Astrocyte of the spinal cord (primary cell): ENCODE measurements at regions not wholly inside any gene's neighbourhood (a gene's known extent, or its start where the extent isn't known, plus 50 kb on each side); places are given as distances from the start of the nearest gene placed in this dataset.

Experiments used
- DNase-seq: peaks from one replicate; pipeline ENCODE4 v3.0.0; 2011; ENCODE audit warnings: low read depth, low spot score
- H3K4me3 ChIP-seq: 2 replicates; pipeline ENCODE4 v1.5.1; 2011; ENCODE audit warnings: low read depth, mild to moderate bottlenecking, low read length, moderate library complexity
- in situ Hi-C: cut with HindIII; loops from 2 replicates; pipeline ENCODE4 v1.10.0; 2017; ENCODE audit warnings: low sequenced_read_pairs
- TF ChIP-seq, protein P1 (sequence below): IDR thresholded peaks from 2 replicates; pipeline ENCODE4 v1.5.1; 2012; ENCODE audit warnings: low read depth, mild to moderate bottlenecking, low read length, inconsistent platforms

DNA sequence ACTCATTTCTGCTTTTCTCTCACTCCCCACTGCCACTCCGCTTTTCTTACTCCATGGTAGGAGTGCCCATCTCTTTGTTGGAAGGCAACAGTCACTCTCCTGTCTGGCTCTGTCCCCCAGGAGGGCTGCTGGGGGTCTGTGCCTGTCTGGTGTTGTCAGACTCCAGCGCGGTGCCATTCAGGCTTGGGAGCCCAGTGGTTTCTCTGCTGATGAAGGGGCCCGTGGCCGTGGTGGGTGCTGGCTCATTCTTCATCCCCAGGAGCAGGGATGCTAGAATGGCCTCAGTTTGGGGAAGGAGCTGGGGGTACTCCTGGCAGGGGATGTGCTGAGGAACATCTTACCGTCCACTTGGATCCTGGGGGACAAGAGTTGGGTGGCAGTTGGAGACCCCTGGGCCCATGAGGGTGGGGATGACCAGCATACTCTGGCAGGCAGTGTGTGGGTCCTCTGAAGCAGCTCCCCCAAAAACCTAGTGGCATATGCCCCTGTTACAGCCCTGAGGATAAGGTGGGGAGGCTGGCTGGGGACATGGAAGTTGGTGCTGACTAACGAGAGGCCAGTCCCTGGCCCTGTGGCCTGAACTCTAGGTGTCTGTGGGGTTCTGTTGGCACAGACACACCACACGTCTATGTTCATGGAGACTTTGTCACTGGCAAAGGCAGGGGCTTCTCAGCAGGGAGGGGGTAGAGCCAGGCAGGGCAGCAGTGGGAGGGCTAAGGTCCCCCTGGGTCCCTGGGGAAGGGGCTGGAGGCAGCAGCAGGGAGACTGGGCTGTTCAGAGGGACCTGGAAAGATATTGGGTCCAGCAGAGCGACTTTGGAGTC is 102.8 kb upstream of the RET start:
- no peak overlapping the region for H3K4me3 ChIP-seq
- no peak for DNase-seq
- TF ChIP-seq, protein P1, sequence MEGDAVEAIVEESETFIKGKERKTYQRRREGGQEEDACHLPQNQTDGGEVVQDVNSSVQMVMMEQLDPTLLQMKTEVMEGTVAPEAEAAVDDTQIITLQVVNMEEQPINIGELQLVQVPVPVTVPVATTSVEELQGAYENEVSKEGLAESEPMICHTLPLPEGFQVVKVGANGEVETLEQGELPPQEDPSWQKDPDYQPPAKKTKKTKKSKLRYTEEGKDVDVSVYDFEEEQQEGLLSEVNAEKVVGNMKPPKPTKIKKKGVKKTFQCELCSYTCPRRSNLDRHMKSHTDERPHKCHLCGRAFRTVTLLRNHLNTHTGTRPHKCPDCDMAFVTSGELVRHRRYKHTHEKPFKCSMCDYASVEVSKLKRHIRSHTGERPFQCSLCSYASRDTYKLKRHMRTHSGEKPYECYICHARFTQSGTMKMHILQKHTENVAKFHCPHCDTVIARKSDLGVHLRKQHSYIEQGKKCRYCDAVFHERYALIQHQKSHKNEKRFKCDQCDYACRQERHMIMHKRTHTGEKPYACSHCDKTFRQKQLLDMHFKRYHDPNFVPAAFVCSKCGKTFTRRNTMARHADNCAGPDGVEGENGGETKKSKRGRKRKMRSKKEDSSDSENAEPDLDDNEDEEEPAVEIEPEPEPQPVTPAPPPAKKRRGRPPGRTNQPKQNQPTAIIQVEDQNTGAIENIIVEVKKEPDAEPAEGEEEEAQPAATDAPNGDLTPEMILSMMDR: no peak
- in situ Hi-C loops: no loop called here

DNA sequence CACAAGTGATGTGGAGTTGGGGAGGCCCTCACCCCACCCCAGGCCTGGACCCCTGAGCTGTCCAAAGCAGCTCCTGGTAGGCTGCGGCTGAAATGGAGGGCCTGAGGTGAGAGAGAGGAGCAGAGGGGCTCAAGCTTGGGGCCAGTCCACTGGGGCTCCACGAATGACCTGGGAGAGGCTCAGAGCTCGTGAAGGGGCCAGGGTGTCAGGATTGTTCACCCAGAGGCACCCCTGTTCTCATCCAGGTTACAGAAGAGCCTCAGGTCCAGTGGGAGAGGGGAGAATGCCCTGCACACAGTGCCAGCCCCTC is 102.2 kb upstream of the RET start:
- TF ChIP-seq, protein P1: no peak
- no peak for DNase-seq
- H3K4me3 ChIP-seq: no peak overlapping the region
- in situ Hi-C loops: no loop called here

DNA sequence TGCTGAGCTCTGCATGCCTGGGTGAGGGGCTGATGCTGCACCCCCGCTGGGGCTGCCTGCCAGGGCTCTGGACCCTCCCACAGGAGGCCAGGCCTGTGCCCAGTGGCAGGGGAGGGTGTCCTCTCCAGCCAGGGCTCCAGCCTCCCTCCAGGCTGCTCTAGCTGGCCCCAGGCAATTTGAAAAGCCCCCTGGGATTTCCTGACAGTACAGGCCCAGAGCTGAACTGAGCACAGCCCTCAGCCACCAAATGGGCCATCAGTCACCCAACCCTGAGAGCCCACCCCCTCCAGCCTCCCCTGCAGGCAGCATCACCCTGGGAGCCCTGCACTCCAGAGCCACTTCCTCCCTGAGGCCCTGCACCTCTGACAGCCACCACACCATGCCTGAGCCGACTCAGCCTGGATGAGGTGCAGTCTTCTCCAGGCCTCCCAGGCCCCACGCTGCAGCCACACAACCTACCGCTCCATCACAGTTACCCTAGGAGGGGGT is 101.8 kb upstream of the RET start:
- in situ Hi-C loops: no loop called here
- TF ChIP-seq, protein P1: no peak
- no peak for DNase-seq
- no peak overlapping the region for H3K4me3 ChIP-seq

DNA sequence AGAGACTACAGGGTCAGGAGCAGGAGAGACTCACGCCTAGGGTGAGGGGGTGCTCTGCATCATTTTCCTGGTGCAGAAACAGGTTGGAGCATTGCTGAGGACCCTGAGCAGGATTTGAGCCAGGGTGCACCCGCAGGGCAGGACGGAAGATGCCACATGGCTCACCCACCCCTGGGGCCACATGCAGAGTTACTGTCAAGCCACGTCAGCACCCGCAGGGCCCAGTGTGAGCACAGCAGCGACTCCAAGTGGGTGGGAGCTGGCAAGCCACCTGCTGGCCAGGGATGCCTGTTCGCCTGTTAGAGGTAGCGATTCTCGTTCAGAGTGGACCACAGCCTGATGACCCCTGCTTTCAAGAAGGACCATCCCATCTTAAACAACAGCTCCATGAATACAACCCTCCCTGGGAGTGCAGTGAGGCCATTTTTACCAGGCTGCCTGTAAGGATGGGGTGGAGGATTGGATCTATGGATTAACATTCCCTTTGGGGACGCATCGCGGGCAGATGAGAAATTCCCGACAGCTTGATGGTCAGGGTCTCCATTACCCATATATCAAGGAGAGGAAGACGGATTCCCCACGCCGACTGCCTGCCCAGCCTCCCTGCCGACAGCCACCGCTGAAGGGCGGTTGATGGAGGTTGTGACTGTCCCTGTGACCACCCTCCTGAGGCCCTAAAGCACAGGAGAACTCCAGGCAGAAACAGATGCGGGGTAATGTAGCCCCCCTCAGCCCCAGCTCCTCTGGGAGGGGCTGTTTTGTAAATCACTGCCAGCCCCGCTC is 101.1 kb upstream of the RET start:
- no peak overlapping the region for H3K4me3 ChIP-seq
- DNase-seq: no peak
- in situ Hi-C loops: no loop called here
- TF ChIP-seq, protein P1: no peak

DNA sequence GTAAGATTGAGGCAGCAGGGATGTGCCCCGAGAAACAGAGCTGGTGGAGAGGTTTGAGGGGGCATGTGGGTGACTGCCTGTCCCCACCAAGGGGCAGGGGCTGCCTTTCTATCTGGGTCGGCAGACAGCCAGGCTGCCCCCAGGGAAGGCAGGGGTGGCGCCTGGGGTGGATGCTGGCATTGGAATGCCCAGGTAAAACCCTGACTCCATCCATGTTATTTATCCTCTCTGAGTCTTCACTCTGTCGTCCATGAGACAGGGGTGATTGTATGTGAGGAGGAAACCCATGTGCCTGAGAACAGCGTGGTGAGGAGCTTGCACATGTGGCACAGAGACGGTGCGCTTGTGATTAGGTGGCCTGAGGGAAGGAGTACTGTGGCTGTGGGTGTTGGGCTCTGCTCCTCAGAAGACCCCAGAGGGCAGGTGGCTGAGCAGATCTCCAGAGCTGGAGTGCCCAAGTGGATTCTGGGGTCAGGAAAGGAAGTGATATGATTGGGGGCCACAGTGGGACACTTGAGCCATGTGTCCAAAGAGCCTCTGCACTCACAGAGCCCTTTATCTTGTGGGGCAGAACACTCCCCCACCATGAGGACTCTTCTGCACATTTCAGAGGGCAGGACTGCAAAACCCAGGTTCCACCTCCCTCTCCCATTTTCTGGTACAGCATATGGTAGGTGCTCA is 100.4 kb upstream of the RET start:
- DNase-seq: no peak
- TF ChIP-seq, protein P1: no peak
- in situ Hi-C loops: no loop called here
- no peak overlapping the region for H3K4me3 ChIP-seq

DNA sequence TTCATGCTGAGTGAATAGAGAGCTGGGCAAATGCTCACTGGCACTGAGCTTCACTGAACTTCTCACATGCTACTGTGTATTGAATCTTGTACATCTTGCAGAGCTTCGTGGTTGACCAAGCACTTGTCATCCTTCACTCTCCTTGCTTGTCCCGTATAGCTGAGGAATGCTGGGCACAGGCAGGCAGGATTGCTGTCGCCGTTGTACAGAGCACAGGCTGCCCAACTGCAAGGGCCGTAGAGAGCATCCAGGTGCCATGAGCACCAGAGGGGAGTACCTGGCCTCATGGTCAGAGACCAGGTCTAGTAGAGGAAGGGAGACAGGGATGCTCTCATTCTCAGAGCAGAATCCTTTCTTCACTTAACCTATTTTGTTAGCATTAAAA is 99.8 kb upstream of the RET start:
- TF ChIP-seq, protein P1: no peak
- no peak overlapping the region for H3K4me3 ChIP-seq
- in situ Hi-C loops: no loop called here
- DNase-seq: no peak
